NT2/D1 (cell line): ENCODE measurements at regions not wholly inside any gene's neighbourhood (a gene's known extent, or its start where the extent isn't known, plus 50 kb on each side); places are given as distances from the start of the nearest gene placed in this dataset.

Experiments
- YY1 ChIP-seq: IDR thresholded peaks from 2 replicates; pipeline ENCODE4 v1.6.1; 2011; ENCODE audit not compliant: insufficient read length, insufficient read depth
- ZNF274 ChIP-seq: IDR thresholded peaks from 2 replicates; pipeline ENCODE4 v1.6.1; 2011; ENCODE audit warnings: mild to moderate bottlenecking, low read depth, low read length

- no peak for TF ChIP-seq ZNF274
- no peak for TF ChIP-seq YY1
These were observed 555.3 kb downstream of the NUF2 start for GRCh38 chr1:163877016-163877415.
